ENCODE measurements at regions not wholly inside any gene's neighbourhood (a gene's known extent, or its start where the extent isn't known, plus 50 kb on each side); places are given as distances from the start of the nearest gene placed in this dataset.

DNA sequence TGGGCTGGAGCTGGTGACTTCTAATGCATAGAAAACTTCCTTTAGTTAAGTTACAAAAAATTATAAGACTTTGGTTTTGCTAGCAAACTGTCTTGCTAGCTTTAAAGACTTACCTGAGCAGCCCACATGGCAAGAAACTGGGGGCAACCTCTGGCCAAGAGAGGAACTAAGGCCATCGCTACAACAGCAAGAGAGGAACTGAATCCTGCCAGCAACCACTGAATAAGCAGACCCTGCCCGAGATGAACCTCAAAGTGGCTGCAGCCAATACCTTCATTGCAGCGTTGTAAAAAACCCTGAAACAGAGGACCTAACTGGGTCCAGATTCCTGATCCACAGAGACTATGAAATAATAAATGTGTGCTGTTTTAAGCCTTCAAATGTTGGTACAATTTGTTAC lies 54.6 kb upstream of the STARD3NL start:
- no peak for DNase-seq
- H3K4me1 Mint-ChIP-seq = peaks cover 17% of the 10 kb centered on the region
- H3K36me3 Mint-ChIP-seq (ENCODE audit: low read depth) = no peaks in the 10 kb centered on the region
- no peak for ATAC-seq
- H3K27ac Mint-ChIP-seq = no peak overlapping the region
- H3K9me3 Mint-ChIP-seq = peaks cover 3% of the 10 kb centered on the region
- peaks cover 1% of the 10 kb centered on the region for H3K27me3 Mint-ChIP-seq
- no peak overlapping the region for H3K4me3 Mint-ChIP-seq

DNA sequence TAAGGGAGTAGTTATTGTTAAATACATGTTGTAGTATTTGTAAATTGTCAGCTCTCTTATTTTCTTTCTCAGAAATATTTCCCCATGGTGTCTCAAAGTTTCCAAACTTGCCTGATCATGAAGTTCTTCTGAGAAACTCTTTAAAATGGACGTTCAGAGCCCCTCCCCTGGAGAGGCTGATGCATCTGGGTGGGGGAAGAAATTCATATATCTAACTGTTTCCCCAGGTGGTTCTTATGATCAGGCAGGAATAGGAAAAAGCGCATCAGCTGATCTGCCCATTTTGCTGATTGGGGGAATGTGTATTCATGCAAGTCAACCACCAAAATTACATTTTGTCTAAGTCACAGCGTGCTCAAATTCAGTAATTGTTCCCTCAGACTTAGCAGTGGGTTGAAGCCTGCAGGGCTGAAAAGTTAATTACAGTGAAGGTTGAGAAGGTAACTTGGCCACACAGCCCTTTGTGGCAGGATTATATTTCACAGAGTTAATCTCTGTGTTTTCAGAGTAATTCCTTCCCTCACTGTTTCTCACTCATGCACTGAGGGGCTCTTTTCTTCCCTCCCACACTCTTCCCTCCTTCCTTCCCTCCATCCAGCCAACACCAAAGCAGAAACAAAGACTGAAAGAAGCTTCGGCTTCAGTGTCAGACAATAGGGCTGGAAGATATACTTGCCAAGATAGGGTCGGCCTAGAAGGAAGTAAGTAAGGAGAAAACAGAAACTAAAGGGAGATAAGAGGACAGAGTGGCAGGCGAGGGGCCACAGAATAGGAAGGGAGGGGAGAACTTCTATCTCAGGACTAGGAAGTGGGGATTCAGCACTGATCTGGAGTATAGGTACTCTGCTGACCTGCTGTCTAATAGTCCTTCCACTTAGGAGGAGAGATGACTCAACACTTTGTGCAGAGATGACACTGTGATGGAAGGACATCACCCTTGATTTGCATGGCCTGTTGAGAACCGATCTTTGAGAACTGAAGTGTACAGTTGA lies 50.5 kb upstream of the STARD3NL start:
- H3K4me3 Mint-ChIP-seq = no peak overlapping the region
- peaks cover 17% of the 10 kb centered on the region for H3K4me1 Mint-ChIP-seq
- DNase-seq (no peak), ATAC-seq (peak; percentile 88)
- H3K9me3 Mint-ChIP-seq = peaks cover under 1% of the 10 kb centered on the region
- peak overlapping the region; percentile 20 for H3K27ac Mint-ChIP-seq
- peaks cover 9% of the 10 kb centered on the region for H3K27me3 Mint-ChIP-seq
- H3K36me3 Mint-ChIP-seq (ENCODE audit: low read depth) = no peaks in the 10 kb centered on the region
